Activated CD8-positive, alpha-beta memory T cell treated with anti-CD3 and anti-CD28 coated beads, Interleukin-2, amount 50 U/mL, for 1 hour (primary cell): ENCODE measurements at regions not wholly inside any gene's neighbourhood (a gene's known extent, or its start where the extent isn't known, plus 50 kb on each side); places are given as distances from the start of the nearest gene placed in this dataset.

Experiments used
- DNase-seq: peaks from one replicate; pipeline ENCODE4 v3.0.0-alpha.2; 2020; ENCODE audit errors: extremely low read depth

DNA sequence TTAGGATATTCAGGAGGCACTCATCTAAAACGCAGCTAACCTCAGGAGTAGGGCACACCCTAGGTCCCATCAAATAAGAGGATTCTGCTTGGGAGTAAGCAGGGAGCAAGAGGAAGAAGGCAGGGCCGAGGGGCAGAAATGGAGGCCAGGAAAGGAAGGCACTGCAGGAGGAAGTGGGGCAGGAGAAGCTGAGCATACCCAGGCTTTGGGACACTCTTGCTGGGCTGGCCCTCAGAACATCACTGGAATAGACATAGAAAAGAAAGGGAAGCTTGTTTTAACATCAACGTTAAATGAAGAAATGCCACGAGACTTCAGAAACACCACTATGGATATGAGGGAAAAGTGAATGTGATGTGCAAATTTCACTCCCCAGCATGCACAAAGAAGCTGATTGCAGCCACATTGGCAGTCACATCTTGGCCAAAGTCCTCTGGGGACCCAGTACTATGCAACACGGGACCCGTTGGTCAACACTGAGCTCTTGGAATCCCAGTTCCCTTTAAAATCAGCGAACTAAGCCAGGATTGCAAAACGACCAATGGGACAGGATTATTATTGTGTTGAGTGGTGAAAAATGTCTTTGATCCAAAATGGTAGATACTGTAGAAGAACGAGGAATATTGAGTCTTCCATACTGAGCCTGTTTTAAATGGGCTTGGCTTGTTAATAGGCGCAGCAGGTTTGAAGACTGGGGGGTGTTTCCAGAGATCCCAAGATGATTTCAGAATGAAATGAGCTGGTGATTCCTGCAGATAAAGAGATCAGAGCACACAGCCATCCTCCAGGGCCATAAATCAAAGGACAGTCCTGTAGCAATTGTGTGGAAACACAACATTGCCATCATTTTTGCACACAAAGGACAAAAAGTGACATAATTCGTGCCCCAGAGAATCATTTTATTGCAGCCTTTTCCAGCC, 152.4 kb downstream of the TOMM20 start:
- no peak for DNase-seq

DNA sequence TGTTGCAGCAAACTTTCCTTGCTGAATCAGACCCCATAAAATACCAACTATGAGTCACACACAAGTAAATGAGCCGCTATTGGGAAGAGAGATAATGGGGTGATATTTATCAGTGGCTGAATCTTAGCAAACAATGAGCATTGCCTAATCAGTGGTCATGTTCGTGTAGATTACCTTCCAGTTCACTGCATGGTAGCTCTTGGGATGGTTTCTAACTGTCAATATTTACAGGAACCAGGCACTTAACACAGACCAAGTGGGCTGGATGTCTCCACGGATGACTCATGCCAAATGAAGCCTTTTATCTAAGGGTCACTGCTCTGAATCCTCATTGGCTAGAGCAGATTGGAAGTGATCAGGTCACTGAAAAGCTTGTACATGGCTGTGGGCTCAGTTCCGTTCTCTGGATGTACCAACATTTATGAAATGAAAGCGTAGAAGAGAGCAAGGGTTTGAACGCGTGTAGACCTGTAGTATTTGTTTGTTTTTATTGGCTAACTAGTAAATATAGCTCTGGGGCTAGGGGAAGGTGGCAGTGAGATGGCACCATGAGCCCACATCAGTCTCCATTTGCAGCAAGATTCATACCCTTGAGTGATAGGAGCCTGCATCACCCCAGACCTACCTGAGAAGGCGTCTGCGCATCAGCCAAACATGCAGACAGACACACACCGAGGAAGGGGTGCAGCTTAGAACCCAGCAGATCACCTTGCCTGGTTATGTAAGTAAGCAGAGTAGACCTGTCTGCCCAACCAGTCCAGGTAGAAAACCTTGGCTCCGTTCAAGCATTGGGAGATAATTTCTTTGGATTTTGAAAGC, 153.3 kb downstream of the TOMM20 start:
- no peak for DNase-seq

DNA sequence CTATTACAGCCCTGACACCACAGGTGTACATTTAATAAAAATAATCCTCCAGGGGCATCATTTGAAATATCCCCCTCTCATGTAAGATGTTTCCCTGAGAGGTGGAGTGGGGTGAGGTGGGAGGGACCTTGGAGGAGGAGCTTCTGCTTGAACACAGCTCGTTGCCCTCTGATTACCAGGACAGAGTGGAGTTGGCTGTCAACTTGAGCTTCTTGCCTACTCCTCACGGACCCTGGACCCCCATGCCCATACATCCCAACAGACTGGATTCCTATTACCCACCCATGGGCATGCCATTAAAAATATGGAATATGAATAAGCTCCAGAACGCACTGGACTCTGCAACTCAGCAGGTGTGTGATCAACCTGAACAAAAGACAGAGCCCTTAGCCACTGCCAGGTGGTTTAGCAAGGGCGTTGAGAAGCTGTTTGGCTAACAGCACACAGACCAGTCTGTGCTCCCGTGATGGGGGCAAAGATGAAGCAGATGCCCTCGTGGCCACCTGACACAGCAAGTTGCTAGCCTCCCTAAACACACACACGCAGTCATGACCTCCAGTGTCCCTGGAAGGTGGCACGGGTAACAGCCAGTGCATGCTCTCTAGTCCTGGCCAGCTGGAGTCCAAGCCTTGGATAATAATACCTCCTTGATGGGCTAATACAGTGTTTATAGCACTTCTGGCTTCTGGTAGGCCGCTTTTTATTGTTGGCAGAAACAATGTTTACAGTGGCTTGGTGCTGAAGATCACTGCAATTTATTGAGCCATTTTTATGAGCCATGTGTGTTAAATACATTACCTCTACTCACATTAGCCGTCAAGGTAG, 155.0 kb downstream of the TOMM20 start:
- DNase-seq: no peak

DNA sequence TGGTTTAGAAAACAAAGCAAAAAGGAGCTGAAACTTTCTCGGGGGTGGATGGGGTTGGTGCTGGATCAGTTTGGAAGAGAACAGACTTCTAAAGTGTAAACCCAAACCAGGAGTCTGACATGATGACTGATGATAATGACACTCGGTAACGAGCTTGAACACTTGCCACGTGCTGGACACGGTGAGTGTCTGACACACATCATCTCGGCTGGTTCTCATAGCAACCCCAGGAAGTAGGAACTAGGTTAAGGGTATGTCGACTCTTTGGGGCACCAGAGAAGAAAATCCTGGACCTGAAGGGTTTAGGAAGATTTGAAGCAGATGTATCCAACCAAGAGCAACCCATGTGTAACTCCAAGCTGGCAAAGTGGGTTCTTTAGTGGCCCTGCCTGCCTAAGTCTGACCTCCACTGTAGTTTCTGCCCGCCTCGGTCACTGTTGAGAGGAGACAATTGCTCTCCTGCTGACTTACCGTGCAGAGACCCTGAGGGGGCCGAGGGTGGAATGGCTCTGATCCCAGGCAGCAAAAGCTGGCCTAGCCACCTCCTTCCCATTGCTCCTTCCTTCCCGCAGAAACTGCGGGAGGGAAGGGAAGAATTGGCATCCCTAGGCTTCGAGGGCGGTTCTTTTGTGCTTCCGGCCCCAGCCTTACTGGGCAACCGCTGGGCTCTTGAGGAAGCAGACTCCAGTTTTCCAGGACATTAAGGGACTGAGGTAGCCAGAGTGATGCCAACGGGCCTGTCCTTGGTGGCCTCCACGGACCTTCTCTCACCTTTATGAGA, 156.0 kb downstream of the TOMM20 start:
- no peak for DNase-seq

DNA sequence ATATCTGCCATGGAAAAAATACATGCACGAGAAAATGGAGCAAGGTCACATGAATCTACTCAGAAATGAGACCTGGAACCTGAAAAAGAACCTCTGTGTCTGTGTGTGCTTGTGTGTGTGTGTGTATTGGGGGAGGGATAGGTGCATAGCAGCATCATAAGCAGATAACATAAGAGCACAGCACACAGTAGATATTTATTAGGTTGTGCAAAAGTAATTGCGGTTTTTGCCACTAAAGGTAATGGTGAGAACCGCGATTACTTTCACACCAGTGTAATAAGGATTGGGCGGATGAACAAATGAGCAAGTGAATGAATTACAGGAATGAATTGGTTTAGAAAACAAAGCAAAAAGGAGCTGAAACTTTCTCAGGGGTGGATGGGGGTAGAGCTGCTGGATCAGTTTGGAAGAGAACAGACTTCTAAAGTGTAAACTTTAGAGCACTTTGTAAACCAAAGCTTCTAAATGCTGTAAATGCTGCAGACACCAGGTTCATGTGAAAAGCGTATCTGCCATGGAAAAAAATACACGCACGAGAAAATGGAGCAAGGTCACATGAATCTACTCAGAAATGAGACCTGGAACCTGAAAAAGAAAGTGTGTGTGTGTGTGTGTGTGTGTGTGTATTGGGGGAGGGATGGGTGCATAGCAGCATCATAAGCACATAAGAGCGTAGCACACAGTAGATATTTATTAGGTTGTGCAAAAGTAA, 156.9 kb downstream of the TOMM20 start:
- no peak for DNase-seq

DNA sequence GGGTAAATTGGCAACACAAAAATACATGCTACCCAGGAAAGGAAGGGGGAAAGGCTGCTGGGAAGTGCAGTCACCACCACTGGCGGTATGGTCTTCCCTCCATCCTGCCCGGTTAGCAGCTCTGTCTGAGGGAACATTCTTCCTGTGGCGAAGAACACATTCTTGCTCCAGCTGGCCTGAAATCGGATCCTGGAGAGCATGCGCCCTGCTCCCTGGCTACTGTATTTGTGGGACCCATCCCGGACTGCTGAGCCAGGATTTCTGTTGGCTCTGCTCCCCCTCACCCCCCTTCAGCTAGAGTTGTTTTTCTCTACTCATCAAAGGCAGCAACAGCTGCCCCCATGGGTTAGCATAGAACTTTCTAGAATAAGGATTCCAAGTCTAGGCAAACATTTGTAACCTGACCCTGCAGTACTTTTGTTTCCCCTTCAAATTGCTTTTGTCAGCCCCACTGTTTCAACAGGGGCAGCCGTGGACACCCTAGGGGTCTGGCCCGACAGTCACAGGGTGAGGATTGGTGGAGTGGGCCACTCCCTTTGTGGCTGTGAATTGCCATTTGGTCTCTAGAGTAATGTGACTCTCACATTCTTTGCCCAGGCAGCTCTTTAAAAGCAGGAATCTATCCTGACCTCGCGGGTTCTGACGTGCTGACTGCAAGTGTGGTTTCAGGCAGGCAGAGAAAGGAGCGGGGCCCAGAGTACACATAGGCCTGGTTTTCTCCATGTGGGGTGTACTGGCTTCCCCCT, 157.7 kb downstream of the TOMM20 start:
- no peak for DNase-seq

DNA sequence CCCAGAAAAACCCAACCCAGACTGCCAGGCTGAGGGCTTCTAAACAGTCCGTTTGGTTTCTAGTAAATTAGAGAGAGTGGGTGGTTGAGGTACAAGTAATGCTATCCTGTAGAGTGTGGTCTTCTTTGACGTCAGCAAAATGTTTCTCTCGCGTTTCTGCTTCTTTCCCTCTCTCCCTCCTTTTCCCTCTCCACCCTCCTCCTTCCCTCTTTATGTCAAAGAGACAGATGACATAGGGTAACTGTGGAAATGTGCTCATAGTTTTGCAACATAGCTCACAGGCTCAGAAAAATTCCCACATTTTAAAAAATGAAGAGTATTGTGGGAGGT, 158.3 kb downstream of the TOMM20 start:
- DNase-seq: no peak

DNA sequence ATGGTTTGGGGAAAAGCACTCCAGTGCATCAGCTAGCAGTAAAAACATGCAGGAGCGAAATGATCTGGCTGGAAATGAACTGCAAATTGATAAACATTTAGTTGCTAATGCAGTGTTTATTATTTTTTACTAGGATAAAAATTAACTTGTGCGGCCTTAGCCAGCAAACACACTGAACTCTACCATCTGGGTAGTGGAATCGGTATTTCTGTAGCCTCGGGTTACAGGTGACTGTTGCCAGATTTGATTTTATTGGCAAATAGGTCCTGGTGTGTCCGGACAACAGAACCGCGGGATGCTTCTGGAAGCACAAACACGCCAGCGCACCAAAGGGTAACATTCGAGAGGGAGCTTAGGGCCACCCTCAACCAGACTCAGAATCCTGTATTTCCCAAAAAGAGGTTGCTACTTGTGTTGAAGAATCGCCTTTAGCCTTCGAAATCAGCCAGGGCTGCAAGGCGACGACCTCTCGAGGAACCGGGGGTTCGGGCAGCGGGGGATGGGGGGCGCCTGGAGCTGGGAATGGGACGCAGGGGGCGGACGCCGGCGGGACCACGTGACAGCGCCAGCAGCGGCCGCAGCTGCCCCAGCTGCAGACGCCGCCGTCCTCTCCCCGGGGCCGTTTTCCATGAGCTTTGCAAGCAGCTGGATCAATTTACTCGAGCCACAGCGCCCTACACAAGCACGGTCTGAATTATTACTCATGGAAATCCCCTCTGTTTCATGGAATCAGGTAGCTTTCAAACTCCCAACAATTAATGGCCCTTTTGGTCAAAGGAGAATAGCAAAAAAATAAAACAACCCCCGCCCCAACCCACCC, 158.8 kb downstream of the TOMM20 start:
- no peak for DNase-seq

DNA sequence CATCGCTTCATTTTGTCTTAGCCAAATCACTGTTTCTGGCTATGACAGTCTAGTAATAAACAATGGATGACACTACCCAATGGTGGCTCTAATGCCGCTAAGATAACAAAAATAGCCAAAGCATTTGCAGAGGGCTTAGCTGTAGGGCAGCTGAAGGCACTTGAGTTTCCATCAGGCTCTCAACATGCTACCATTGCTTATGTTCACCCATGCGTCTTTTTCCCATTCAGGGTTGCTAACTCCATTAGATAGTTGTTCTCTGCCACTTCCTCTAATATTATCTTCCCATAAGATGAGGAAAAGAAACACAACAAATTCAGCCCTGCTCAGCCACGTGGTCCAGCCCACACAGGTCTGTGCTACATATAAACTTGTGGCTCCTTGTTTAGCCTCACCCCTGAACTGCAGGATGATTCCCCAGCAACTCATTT, 159.6 kb downstream of the TOMM20 start:
- no peak for DNase-seq

DNA sequence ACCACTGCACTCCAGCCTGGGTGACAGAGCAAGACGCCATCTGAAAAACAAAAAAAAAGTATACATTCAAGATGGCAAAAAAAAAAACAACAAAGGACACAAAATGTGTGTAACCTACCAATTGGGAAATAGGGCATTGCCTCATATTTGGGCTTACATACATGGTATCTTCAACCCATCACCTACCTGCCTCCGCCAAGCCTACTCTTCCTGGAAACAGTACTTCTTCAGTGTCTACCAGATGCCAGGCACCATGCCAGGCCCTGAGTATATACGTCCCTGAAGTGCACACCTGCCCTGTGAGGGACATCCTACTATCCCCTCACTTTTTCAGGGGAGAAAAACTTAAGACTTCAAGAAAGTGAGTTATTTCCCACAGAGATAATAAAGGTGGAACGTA, 160.2 kb downstream of the TOMM20 start:
- no peak for DNase-seq

DNA sequence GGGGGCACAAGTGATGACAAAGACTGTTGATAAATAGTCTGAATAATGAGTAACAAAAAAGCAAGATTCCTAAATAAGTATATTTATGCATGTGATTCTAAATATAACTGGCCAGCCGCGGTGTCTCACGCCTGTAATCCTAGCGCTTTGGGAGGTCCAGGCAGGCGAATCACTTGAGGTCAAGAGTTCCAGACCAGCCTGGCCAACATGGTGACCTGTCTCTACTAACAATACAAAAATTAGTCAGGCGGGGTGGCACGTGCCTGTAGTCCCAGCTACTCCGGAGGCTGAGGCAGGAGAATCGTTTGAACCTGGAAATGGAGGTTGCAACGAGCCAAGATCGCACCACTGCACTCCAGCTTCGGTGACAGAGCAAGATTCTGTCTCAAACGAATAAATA, 161.5 kb downstream of the TOMM20 start:
- DNase-seq: no peak

DNA sequence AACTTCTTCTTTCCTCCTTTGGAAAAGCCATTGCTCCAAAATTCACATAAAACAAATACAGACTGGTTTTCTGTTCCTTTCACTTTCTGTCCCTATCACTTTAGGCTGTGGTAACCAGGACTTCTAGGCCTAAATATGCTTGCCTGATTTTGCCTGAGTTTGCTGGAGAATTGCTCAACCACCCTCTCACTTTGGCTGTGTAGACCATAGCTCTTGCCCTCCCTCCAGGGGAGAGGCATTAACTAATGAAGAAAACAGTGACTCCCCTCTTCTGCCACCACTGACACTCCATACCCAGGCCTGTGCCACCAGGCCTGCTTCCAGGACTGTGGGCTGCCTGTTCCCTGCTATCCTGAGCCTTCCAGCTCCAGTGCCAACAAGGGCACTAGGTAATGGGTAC, 163.5 kb downstream of the TOMM20 start:
- DNase-seq: no peak

DNA sequence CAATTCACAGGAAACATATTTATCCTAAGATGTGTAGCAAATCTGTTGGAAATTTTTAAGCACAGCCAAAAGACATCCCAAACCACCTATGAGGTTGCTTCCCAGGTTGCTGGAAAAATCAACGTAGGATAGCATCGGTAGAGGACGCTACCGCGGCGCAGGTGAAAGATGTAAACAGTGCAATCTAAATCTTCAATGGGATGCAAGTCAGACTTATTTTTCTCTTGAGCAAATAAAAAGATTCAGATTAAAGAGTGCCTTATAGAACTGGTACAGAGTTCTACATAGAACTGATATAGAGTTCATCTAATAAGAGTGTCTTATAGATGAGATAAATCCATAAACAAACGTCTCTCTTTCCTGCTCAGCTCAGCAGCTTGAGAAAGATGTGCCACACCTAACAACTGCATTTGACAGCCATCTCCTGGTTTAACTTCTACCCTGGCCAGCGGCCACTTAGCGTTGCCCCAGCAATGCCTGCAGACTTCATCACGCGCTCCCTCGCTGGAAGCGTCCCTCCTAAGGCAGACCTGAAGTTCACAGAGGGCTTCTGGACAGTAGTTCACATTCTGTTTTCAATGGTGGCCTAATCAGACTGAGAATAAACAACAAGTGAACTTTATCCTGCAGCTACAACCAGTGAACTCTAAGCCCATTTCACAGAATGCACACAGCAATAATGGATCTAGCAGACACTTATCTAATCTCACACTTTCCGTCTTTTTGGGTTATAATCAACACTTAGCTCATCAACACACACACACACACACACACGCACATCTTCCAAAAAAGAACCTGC, 164.5 kb downstream of the TOMM20 start:
- DNase-seq: no peak

DNA sequence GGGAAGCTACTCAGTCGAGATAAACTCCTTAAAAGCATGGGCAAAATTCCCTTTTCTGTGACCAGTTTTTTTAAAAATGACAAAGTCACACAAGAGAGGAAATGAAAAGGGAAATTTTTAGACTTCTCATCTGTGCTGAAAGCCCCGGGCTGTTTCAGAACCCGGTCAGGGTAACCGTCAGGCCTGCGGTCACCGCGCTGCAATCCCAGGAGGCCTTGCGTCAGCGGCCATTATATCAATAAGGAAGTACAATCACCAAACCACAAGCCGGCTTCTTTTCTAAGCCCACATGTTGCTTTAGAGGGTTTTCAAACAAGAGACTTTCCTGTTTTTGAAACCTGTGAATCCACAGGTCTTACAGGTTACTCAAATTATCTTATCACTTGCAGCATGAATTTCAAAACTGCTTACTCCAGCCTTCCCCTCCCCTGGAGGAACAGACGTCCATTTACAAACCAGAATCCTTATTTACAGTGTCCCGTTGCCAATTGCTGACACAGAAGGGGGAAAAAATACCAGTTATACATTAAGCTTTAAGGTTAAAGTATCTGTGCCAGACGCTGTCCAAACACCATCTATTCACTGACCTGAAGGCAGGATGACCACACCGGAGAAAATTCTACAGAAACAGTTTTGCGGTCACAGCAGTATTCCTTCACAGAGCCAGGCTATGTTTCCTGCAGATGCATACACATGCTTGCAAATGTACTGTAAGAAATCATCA, 165.3 kb downstream of the TOMM20 start:
- DNase-seq: peak; percentile 75

DNA sequence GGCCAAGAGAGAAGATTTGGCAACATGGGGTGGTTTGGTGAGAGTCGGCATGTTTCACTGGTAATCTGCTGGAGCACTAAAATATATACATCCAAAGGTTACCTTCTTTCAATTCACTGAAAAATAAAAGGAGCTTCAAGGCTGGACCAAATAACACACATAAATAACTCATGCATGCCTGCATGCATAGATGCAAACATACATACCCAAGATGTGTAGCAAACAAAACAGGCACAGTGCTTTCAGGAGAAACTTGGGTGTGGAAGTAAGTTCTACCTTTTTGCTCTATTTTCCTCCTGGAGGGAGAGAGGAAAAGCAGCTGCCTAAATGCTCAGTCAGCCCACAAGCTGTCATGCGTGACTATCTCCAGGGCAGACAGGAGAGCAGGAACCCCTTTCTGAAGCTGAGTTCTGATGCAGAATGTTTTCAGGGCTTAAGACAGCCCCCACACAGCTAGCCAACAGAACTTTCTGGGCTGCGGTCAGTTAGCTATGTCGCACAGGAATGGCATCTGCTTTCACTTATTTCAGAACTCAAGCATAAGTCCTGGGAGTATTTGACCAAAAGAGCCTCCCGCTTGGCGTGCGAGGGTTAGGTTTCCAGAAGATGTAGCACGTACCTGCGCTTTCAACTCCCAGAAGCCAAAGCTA, 166.2 kb downstream of the TOMM20 start:
- DNase-seq: no peak

DNA sequence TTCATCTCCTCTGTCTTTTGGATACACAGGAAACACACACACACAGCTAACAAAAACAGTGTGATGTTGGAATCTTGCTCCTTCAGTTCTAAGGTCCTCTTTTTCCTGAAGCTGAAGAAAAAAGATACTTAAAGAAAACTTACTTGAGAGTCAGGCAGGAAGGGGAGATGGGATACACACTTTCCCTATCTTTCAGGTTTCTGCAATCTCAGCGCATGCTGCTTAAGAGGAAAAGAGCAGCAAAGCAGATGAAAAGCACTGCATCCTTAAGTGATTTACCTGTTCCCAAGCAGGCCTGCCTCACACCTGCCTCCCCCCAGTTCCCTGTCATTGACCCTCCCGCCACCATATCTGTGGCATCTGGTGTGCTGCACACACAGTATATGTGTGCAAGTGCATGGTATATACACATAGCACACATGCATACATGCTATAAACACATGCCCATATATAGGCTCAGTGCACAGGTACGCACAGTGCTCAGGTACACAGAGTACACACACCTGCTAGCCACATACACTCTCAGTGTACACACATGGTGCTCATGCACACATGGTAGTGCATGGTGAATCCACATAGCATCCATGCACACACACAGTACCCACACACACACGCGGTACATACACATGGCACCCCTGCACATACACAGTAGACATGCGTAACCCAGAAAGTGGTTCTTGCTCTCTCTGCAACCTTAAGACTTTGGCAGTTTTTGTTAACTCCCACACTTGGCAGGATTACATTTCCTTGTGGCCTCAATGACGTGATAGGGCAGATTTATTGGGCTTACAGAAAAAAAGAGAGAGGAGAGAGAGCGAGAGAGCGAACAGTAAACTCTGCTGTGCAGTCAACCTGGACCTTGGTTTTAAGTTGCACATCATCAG, 166.9 kb downstream of the TOMM20 start:
- no peak for DNase-seq
